IPS-NIHi11 (cell line): ENCODE measurements at regions not wholly inside any gene's neighbourhood (a gene's known extent, or its start where the extent isn't known, plus 50 kb on each side); places are given as distances from the start of the nearest gene placed in this dataset.
"Not testable (repeated sequence)": the region's sequence is repeated elsewhere in the genome, so short reads cannot be mapped to it uniquely, and the experiment has no call there.

Experiments
- DNase-seq: peaks from one replicate; pipeline ENCODE4 v3.0.0; 2012; ENCODE audit warnings: mixed read lengths, low spot score

GRCh38 chr5:86411596-86411995 is 206.1 kb upstream of the COX7C start:
- no peak for DNase-seq

DNA sequence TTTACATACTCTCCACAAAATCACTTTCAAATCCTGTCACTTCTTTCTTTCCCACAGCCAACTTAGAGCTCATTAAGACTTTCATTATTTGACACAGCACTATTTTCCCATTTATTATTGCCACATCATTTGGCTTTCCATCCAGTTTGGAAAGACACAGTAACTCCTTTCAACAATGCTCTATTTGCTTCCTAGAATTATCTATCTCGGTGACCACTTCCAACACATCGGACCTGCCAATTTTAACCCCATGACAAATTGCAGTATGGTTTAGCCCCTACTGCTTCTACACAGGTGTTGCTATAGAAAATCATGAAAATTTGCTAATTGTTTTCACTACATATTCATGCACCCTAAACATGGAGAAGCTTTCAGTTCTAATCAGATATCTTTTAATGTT is 190.6 kb upstream of the COX7C start:
- no peak for DNase-seq

DNA sequence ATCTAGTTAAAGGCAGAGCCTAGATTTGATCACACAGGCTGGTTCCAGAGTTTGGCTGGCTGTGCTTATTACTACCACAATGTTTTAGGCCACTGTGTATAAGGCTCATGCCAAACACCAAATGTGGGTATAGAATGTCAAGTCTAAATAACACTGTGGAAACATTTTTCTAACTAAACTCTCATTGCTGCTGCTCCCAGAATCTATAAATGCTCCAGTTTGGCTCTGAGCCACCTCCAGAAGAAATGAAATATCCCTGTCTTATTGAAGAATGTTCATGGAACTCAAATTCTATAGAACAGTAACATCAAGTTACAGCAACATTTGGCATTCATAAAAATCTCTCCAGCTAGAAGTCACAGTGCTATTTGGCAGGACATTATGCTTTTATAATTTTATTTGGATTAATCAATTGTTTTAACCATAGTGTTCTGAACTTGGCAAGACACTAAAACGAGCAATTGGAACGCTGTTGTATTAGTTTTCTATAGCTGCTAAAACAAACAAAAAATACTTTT is 178.1 kb upstream of the COX7C start:
- DNase-seq, result no peak

DNA sequence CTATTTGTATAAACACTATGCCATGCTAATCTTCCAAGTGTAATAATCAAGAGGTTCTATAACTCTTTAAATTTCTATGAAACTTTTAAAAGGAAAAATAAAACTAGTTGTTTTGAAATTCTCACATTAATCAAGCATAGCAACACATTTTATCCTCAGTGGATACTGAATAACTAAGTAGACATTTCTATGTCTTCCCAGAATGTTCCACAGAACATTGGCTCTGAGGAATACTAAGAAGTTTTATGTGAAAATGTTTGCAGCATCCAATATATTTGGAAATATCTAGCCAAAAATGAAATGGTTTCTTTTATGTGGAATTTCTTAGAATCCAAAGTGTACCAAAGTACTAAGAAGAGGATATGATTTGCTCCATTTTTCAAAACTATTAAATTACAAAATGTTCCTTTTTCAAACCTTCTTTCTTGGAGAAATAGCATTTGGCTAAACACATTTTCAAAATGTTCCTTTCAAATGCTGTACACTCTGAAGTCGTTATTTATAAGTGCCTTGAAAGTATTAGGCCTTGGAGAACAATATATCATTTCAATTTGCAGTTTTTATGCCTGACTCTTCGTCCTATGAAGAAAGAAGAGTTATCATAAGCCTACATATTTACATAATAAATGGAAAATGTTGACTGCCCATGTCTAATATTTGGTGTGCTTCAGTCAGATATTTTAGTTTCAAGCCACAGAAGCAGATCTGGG is 175.6 kb upstream of the COX7C start:
- DNase-seq, result no peak

GRCh38 chr5:86447362-86447761 is 170.4 kb upstream of the COX7C start:
- no peak for DNase-seq

GRCh38 chr5:86452251-86452650 is 165.5 kb upstream of the COX7C start:
- no peak for DNase-seq

DNA sequence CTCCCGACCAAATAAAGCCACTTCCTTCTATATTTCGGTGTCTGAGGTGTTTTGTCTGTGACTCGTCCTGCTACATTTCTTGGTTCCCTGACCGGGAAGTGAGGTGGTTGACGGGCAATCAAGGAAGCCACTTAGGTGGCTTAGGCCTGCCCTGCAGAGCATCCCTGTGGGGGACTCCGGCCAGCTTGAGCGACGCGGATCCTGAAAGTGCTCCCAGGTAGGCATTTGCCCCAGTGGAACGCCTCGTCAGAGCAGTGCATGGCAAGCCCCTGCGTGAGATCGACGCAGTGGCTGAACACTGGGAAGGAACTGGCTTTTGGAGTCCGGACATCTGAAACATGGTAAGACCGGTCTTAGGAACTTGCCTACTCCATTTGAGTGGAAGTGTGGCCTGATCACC is 157.2 kb upstream of the COX7C start:
- no peak for DNase-seq

DNA sequence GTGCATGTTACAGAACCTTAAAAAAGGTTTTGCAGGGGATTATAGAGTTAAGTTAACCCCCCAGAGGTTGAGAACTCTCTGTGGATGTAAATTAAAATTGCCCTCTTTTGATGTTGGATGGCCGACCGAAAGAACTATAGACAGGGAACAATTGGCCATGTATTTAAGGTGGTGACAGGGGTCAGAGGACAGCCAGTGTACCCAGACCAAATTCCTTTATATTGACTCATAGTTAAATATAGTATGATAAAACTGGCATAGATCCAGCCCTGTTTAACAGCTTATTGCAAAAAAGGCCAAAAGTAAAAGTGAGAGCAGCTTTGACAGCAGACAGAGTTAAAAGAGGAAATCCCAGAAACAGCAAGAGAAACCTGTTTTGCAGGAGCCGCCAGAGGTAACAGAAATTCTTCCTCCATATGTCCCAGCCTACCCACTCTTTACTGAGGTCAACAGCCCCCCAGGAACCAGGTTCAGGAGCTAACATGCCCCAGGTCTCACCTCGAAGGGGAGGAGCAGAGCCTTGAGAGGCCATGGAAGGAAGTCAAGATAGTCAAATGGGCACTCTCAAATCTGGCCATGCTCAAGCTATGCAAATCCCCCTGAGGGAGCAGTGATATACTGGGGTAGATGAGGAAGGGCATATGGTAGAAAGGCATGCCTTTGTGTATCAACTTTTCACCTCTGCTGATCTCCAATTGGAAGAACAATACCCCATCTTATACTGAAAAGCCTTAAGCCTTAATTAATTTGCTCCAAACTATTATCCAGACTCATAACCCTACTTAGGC is 156.4 kb upstream of the COX7C start:
- DNase-seq, result no peak

DNA sequence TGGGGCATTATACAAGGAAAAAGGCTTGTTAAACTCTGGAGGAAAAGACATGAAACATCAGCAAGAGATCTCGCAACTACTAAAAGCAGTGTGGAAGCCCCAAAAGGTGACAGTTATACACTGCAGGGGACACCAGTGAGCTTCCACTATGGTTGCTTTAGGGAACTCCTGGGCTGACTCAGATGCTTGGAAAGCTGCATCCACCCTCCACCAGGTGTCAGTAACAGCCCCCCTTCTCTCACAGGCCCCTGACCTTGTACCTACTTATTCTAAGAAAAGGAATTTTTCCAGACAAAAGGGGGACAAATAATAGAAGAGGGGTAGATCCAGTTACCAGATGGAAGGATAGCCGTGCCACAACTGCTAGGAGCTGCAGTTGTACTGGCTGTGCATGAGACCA is 154.4 kb upstream of the COX7C start:
- peak; percentile 61 for DNase-seq

DNA sequence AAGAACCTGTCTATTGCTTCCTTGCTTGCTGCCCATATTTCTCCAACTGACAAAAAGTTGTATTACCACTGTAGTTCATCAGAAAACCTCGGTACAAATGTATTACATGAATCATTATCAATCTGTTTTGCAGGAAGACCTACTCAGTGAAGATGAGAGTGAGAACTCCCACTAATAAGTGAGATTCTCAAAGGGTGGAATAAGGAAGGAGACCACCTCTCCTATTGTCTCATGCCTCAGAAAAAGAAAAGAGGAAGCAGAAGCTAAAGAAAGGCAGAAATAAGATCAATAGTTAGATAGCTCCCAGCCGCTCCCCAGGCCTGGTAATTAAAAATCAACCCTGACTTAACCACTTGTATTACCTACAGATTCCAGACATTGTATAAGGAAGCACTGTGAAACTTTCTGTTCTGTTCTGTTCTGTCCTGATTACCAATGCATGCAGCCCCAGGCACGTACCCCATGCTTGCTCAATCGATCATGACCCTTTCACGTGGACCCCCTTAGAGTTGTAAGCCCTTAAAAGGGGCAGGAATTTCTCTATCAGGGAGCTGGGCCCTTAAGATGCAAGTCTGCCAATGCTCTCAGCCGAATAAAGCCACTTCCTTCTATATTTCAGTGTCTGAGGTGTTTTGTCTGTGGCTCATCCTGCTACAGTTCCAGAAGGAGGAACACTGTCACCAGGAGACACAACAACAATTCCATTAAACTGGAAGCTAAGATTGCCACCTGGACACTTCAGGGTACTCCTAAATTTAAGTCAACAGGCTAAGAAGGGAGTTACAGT is 152.5 kb upstream of the COX7C start:
- no peak for DNase-seq

- DNase-seq, result not testable (repeated sequence)
Observed at GRCh38 chr5:86466721-86467120, 151.0 kb upstream of the COX7C start.

GRCh38 chr5:86482008-86482407 is 135.7 kb upstream of the COX7C start:
- DNase-seq, result no peak

GRCh38 chr5:86493777-86494176 is 124.0 kb upstream of the COX7C start:
- DNase-seq, result no peak

- DNase-seq, result peak; percentile 13
Observed at GRCh38 chr5:86500947-86501346, 116.8 kb upstream of the COX7C start.

GRCh38 chr5:86507574-86507973 is 110.2 kb upstream of the COX7C start:
- no peak for DNase-seq

DNA sequence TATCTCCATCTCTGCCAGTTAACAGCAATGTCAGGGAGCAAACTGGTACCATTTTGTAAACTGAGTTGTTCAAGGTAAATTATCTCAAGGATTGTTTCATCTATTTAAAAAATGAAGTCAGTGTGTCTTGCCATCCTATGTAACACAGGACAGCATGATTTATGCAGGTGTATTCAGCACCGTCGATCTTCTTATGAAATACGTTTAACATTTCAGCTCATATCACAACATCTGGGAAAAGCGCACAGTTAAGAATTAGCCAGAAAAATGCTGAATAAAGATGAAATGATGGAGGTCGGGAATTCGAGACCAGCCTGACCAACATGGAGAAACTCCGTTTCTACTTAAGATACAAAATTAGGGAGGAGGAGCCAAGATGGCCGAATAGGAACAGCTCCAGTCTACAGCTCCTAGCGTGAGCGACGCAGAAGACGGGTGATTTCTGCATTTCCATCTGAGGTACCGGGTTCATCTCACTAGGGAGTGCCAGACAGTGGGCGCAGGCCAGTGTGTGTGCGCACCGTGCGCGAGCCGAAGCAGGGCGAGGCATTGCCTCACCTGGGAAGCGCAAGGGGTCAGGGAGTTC is 107.3 kb upstream of the COX7C start:
- DNase-seq, result not testable (repeated sequence)

GRCh38 chr5:86523718-86524117 is 94.0 kb upstream of the COX7C start:
- DNase-seq, result no peak

- DNase-seq, result no peak
Observed at GRCh38 chr5:86525622-86526021, 92.1 kb upstream of the COX7C start.

- DNase-seq, result no peak
Observed at GRCh38 chr5:86526811-86527348, 90.9 kb upstream of the COX7C start.

- no peak for DNase-seq
Observed at GRCh38 chr5:86532429-86532828, 85.3 kb upstream of the COX7C start.

- no peak for DNase-seq
Observed at GRCh38 chr5:86536396-86536795, 81.3 kb upstream of the COX7C start.

DNA sequence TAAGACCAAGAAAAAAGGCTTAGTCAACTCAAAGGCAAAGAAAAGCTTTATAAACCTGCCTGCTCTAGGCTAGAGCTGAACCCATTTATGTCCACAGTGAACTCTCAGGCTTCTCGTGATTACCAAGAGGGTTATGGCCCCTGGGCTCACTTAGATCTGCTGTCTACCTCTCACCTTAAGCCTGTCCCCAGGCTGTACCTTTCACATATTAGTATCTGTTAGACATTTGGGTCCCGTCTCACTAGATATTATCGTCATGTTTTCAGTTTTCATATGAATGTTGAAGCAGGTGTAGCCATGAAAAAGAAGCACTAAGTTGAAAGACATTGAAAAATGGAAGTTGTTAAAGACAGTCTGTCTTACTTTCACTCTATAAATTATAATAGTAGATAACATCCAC is 75.2 kb upstream of the COX7C start:
- no peak for DNase-seq
